HG02571 (cell line): ENCODE measurements at regions not wholly inside any gene's neighbourhood (a gene's known extent, or its start where the extent isn't known, plus 50 kb on each side); places are given as distances from the start of the nearest gene placed in this dataset.

Source experiments
- ATAC-seq: cut with Tn5 transposase; IDR thresholded peaks from one replicate; pipeline ENCODE4 v1.9.1; 2021; ENCODE audit warnings: mild to moderate bottlenecking, moderate library complexity; ENCODE audit not compliant: unreplicated experiment

DNA sequence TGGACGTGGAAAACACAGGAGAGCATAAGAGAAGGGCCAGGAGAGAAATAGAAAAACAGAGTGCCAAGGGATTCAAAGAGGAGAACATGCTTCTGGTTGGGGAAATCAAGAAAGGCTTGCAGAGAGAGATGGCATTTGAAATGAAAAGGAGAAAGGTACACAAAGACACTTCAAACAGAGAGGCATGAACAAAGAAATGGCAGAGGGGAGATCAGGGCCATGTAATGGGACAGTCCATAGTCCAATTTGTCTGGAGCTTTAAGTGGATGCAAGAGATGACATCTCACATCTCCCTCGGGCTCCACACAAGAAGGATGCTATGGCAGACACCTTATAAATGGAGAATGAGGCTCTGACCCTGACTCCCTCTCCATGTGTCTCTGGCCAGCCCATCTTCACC is 331.1 kb downstream of the MLLT3 start:
- ATAC-seq = no peak

DNA sequence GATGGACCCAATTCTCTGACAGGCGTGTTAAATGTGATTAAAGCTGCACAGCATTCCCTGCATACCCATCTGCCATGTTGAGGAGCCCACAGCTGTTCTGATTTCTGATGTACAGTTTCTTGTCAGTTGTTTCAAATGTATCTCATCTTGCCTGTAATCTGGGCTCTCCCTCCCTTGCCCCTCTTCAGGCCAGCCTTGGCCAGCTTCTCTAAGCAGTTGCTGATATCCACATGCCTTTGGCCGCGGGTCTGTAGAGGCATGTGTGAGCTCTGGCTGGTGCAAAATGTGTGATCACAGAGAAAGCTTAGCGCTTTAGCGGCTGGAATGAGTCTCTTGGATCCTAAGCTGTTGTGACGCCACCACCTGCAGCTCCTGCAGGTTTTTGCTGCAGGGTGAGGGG is 332.0 kb downstream of the MLLT3 start:
- ATAC-seq = no peak

DNA sequence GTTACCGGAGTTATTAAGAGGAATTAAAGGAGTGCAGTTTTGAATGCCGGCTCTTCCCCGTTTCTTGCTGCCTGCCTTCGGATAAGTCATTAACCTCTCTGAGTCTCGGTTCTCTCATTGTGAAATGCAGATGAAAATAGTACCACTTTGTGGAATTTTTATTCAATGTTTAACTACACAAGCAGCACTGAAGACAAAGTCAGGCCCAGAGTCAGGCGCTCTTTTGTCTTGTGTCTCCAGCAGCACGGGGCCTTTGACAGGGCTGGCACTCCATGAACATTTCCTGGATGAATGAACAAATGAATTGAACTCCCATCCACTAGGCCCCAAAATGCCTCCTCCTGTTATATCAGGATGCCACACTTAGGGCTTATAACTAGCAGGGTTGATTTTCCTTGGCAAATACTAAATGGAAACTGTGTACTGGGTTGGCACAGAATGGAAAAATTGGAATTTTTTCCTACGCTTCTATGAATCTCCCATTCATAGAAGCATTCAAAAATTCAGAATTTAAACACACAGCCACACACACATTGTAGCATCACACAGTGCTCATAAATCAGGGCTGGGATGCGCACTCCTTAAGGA is 332.8 kb downstream of the MLLT3 start:
- ATAC-seq = peak; percentile 10

DNA sequence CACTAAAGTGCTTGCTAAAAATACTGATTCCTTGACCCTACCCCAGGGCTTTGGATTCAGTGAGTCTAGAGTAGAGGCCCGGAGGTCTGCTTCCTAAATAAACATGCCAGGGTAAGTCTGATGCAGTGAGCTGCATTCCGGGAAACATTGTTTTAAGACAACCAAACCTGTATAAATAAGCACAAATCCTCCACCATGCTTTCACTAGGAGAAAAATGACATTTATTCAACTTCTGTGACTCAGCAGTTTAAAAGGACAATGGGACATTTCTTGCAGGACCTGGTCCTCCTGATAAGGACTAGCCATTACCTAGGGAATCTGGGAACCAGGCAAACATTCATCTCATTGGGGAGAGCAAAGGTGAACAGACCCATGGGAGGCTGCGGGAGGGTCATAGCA is 335.3 kb downstream of the MLLT3 start:
- no peak for ATAC-seq

GRCh38 chr9:20286154-20286700 is 336.1 kb downstream of the MLLT3 start:
- no peak for ATAC-seq

DNA sequence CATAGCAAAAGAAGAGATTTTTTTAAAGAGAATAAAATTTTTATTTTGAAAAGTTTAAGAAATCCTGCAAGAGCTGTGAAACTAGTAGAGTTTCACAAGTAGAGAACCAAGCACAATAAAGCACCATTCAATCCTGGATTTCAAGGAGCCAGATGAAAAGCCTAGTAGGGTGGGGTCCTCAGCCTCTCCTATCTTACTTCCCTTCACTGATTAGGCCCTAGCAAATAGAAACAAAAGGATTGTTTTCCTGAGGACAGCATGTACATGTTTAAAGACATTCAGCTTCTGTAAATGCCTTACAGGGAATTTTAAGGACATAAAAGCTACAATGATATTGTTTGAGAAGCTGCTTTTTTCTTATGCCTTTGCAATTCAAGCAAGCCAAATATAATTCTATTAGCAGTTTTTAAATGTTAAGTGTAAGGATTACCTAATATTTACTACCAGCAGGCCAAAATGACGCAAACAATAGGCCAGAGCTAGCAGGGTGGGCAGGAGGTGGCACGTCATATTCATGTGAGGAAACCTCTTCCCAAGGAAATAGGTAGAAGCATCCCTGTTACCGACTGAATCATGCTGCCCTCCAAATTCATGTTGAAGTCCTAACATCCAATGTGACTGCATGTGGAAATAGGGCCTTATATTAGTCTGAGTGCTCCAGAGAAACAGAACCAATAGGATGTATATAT is 337.6 kb downstream of the MLLT3 start:
- ATAC-seq = no peak

DNA sequence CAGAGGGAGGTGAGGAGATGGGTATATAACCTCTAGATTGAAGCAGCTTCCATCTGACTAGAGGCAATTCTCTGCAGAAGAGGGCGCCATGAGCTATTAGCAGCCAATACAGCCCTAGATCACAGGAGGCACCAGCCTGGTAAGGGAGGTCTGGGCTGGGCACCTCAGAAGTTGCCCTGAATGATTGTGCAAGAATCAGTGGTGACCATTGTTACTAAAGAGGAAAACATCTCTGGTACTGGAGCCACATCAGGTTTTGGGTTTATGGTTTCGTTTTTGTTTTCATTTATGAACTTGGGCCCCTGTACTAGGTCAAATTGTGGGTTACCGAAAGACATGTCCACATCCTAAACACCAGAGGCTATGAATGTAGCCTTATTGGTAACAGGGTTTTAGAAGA is 342.0 kb downstream of the MLLT3 start:
- ATAC-seq = no peak

GRCh38 chr9:20276762-20277161 is 345.5 kb downstream of the MLLT3 start:
- ATAC-seq = no peak

- no peak for ATAC-seq
These were observed 350.6 kb downstream of the MLLT3 start for GRCh38 chr9:20271723-20272122.

DNA sequence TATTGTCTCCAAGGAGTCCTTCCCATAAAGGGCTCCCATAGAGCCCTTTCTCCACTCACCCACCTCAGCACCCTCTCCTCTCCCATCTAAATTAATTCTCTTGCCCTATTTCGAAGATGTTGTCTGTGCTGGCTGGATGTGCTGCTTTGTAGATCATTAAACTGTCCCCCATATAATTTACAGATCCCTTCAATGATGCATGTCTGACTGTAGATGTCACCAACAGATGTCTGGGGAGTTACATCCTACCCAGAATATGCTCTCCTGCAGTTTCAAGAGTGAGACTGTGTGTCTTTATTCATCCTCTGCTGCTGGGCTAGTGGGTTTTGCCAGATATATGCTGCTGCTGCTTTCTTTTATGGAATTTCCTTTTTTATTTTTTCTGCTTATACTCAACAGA is 351.2 kb downstream of the MLLT3 start:
- no peak for ATAC-seq

- no peak for ATAC-seq
These were observed 352.1 kb downstream of the MLLT3 start for GRCh38 chr9:20270161-20270560.

DNA sequence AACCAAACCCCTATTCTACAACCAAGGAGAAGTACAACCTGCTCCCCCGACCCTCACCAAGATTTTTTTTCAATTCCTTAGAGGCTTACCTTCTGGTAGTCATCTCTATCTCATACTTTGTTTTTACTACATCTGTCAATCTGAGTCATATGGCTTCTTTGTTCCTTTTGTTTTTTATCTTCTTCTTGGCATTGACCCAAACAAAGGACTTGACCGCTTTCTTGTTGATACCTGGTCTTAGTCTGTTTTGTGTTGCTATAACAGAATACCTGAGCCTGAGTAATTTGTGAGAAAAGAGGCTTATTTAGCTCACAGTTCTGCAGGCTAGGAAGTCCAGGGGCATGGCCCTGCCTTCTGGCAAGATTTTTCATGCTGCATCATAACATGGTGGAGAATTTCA is 352.7 kb downstream of the MLLT3 start:
- ATAC-seq = no peak

DNA sequence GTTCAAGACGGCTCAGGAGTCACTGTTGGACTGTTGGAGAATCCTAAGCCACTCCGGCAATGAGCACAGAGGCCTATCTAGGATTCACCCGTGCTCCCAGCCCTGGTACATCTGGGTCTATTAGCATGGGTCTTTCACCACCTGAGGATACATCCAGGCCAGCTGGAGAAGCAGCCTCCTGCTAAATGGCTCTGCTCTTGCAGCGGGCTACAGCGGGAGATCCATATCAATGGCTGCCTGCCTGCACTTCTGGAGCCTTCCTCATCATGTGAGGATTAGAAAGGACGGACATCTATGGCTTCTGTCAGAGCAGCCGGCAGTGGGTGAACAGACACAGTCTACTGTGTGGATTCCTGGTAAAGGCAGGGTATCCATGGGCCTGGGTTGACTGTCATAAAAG is 357.4 kb downstream of the MLLT3 start:
- no peak for ATAC-seq

DNA sequence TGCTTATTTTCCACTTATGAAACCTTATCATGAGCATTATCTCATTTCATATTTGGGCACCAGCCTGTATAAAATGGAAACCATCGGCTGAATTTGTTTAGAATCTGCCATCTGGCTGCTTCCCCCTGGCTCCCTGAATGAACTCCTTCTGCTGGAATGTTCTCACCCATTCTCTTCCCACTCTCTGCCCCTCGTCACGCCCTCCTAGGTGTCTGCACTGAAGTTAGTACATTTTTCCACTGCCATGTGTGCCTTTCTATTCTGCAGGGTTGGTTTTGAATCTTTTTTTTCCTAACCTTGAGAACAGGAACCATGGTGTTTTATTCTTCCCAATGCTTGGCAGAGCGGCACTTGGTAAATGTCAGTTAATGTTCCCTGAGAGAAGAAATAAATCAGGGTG is 359.7 kb downstream of the MLLT3 start:
- ATAC-seq = no peak

GRCh38 chr9:20256284-20256948 is 365.9 kb downstream of the MLLT3 start:
- ATAC-seq = no peak

- ATAC-seq = no peak
These were observed 367.2 kb downstream of the MLLT3 start for GRCh38 chr9:20255052-20255451.

DNA sequence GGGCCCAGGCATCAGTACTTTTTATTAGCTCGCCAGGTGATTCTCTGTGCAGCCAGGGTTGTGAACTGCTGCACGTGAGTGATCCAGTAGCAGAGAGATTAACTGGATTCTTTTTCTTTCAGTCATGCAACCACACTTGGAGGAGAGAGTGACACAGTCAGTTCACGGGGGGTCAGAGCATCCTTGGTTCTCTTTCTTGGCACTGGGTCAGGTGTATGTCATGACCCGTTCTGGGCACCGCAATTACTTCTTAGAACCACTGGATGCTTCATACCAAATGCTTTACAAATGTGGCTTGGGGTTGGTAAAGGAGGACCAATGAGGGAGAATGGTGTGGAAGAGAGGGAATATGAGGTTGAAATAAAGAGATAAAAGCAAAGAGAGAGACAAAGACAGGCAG is 368.7 kb downstream of the MLLT3 start:
- no peak for ATAC-seq

DNA sequence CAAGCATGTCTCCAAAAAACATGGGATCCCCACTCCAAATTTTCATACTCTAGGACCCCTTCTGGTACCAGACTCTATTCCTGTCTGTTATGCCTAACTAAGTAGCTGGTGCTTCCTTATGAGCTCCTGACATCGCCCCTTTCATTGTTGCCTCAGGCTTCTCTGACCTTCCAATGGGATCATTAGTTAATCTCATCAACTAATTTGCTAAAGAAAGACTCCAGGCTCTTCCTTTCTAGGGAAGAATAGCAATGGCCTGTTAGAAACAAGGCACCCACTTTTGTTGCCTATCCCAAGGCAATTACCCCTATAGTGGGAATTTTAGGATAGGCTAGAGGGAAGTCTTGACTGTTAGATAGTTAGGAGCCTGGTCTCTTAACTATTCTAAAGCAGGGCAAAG is 369.5 kb downstream of the MLLT3 start:
- ATAC-seq = no peak

DNA sequence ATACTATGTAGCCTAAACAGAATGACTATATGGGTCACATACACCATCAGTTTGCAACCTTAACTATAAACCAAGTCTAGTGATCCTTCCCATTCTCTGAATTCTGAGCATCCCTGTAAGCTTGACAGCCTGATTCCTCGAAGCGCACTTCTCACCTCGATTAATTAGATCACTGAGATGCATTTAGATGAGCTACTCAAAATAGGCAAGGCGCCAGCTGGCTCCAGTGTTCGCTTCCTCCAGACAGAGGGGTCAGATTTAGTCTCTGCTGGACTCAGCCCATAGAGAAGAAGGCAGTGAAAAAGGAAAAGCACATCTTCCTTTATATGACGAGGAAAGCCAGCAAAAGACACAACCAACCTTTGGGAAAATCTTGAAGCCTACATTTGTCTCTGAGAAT is 371.5 kb downstream of the MLLT3 start:
- ATAC-seq = no peak

GRCh38 chr9:20244271-20244670 is 378.0 kb downstream of the MLLT3 start:
- ATAC-seq = no peak

- ATAC-seq = no peak
These were observed 378.5 kb downstream of the MLLT3 start for GRCh38 chr9:20243841-20244240.

GRCh38 chr9:20242510-20243189 is 379.6 kb downstream of the MLLT3 start:
- peak; percentile 87 for ATAC-seq
